WTC11 (cell line): ENCODE measurements at regions not wholly inside any gene's neighbourhood (a gene's known extent, or its start where the extent isn't known, plus 50 kb on each side); places are given as distances from the start of the nearest gene placed in this dataset.

ENCODE experiments used
- ATF2 ChIP-seq: sonication (generic); formaldehyde crosslinking; IDR thresholded peaks from 2 replicates; pipeline ENCODE4 v1.8.1; 2022; ENCODE audit warnings: low read depth, missing genetic modification reagents, borderline replicate concordance
- CTCF ChIP-seq: fragments of 200-600 bp; IDR thresholded peaks from 2 replicates; pipeline ENCODE4 v1.8.0; 2022; ENCODE audit warnings: antibody characterized with exemption
- E2F4 ChIP-seq: sonication (generic); formaldehyde crosslinking; IDR thresholded peaks from 2 replicates; pipeline ENCODE4 v1.8.1; 2022; ENCODE audit warnings: low read depth, mild to moderate bottlenecking, moderate library complexity, missing genetic modification reagents, borderline replicate concordance
- ESRRA ChIP-seq: sonication (generic); formaldehyde crosslinking; IDR thresholded peaks from 2 replicates; pipeline ENCODE4 v1.8.1; 2022; ENCODE audit warnings: mild to moderate bottlenecking, missing genetic modification reagents, borderline replicate concordance
- FOXK1 ChIP-seq: sonication (generic); formaldehyde crosslinking; IDR thresholded peaks from 2 replicates; pipeline ENCODE4 v1.8.0; 2022; ENCODE audit warnings: mild to moderate bottlenecking, moderate library complexity, missing genetic modification reagents
- IRF2 ChIP-seq: sonication (generic); formaldehyde crosslinking; IDR thresholded peaks from 2 replicates; pipeline ENCODE4 v1.8.0; 2022; ENCODE audit warnings: low read depth, missing genetic modification reagents, borderline replicate concordance
- PRDM15 ChIP-seq: sonication (generic); formaldehyde crosslinking; IDR thresholded peaks from 2 replicates; pipeline ENCODE4 v1.8.0; 2022; ENCODE audit warnings: missing genetic modification reagents
- RELA ChIP-seq: sonication (generic); formaldehyde crosslinking; IDR thresholded peaks from 2 replicates; pipeline ENCODE4 v1.8.1; 2022; ENCODE audit warnings: missing genetic modification reagents, mild to moderate bottlenecking, borderline replicate concordance
- USF1 ChIP-seq: sonication (generic); formaldehyde crosslinking; IDR thresholded peaks from 2 replicates; pipeline ENCODE4 v1.8.0; 2022; ENCODE audit warnings: mild to moderate bottlenecking, missing genetic modification reagents
- USF2 ChIP-seq: sonication (generic); formaldehyde crosslinking; IDR thresholded peaks from 2 replicates; pipeline ENCODE4 v1.8.1; 2023; ENCODE audit warnings: mild to moderate bottlenecking, missing genetic modification reagents, moderate library complexity

GRCh38 chr13:38176664-38177063 lies 173.0 kb upstream of the UFM1 start:
- TF ChIP-seq CTCF (no peak), USF1 (no peak), ESRRA (no peak), USF2 (no peak), FOXK1 (CRISPR knock-in tag) (no peak), ATF2 (CRISPR knock-in tag) (no peak), PRDM15 (CRISPR knock-in tag) (no peak), E2F4 (CRISPR knock-in tag) (no peak), RELA (CRISPR knock-in tag) (no peak), IRF2 (no peak)
